GM20000 (cell line): ENCODE measurements at regions not wholly inside any gene's neighbourhood (a gene's known extent, or its start where the extent isn't known, plus 50 kb on each side); places are given as distances from the start of the nearest gene placed in this dataset.

Experiments used
- DNase-seq: peaks from one replicate; pipeline ENCODE4 v3.0.0; 2012; ENCODE audit warnings: low spot score
- CTCF ChIP-seq: IDR thresholded peaks from 2 replicates; pipeline ENCODE4 v1.5.1; 2012; ENCODE audit warnings: mild to moderate bottlenecking, control low read depth; ENCODE audit errors: extremely low read depth, missing control alignments

GRCh38 chrX:120741452-120741851, 111.6 kb upstream of the C1GALT1C1 start:
- no peak for DNase-seq
- no peak for TF ChIP-seq CTCF

- DNase-seq: no peak
- TF ChIP-seq CTCF: no peak
Measured at GRCh38 chrX:120740072-120740471, 110.2 kb upstream of the C1GALT1C1 start.

GRCh38 chrX:120739300-120739699, 109.4 kb upstream of the C1GALT1C1 start:
- TF ChIP-seq CTCF: no peak

GRCh38 chrX:120736989-120737388, 107.1 kb upstream of the C1GALT1C1 start:
- no peak for DNase-seq
- TF ChIP-seq CTCF: no peak

More at GRCh38 chrX:120739300-120739699, 109.4 kb upstream of the C1GALT1C1 start:
- DNase-seq: no peak

GRCh38 chrX:120735966-120736365, 106.1 kb upstream of the C1GALT1C1 start:
- no peak for DNase-seq
- no peak for TF ChIP-seq CTCF

- TF ChIP-seq CTCF: no peak
- DNase-seq: no peak
Measured at GRCh38 chrX:120732879-120733278, 103.0 kb upstream of the C1GALT1C1 start.

- no peak for TF ChIP-seq CTCF
- no peak for DNase-seq
Measured at GRCh38 chrX:120732461-120732860, 102.6 kb upstream of the C1GALT1C1 start.
